Peyer's patch (tissue), 4 donors: ENCODE measurements at regions not wholly inside any gene's neighbourhood (a gene's known extent, or its start where the extent isn't known, plus 50 kb on each side); places are given as distances from the start of the nearest gene placed in this dataset.

Experiments used
- DNase-seq, 3 donors: peaks; one replicate each; pipeline ENCODE4 v3.0.0-alpha.2; 2017 to 2019
- H3K27ac ChIP-seq, 4 donors: fragments of 200-600 bp; sonication (generic); one replicate each; pipeline ENCODE4 v1.5.1; 2016 to 2019
- H3K27me3 ChIP-seq, 2 donors: fragments of 200-600 bp; sonication (generic); one replicate each; pipeline ENCODE4 v1.5.1; 2019
- H3K36me3 ChIP-seq, 3 donors: fragments of 200-600 bp; sonication (generic); one replicate each; pipeline ENCODE4 v1.5.1; 2016 to 2019
- H3K4me1 ChIP-seq, 4 donors: fragments of 200-600 bp; sonication (generic); one replicate each; pipeline ENCODE4 v1.5.1; 2016 to 2019
- H3K4me3 ChIP-seq, 4 donors: fragments of 200-600 bp; sonication (generic); 1 replicate in 3 of 4; 2 replicates in 1 of 4; pipeline ENCODE4 v1.5.1; 2016 to 2019; ENCODE audit warnings: mild to moderate bottlenecking in 1 of 4
- H3K9me3 ChIP-seq, 4 donors: fragments of 200-600 bp; sonication (generic); one replicate each; pipeline ENCODE4 v1.5.1; 2016 to 2019; ENCODE audit warnings: mild to moderate bottlenecking in 1 of 4
- CTCF ChIP-seq, 6 experiments: fragments of 450-650 bp in 4 of 6; fragments of 200-600 bp in 2 of 6; sonication (generic) in 1 of 6; IDR thresholded peaks; one replicate each; pipeline ENCODE4 v1.5.1; 2017 to 2019; ENCODE audit warnings: antibody characterized with exemption in 6 of 6, mild to moderate bottlenecking in 3 of 6, moderate library complexity in 1 of 6
- POLR2A ChIP-seq, 2 donors: fragments of 450-650 bp; IDR thresholded peaks; one replicate each; pipeline ENCODE4 v1.5.1; 2017; ENCODE audit warnings: antibody characterized with exemption in 2 of 2, mild to moderate bottlenecking in 2 of 2, moderate library complexity in 2 of 2

GRCh38 chr6:54717849-54718455 is 128.6 kb upstream of the FAM83B start:
- peak in 2 of 3 donors; percentile 43 to 90 for DNase-seq
- Histone ChIP-seq H3K36me3 (no peaks in the 10 kb centered on the region), H3K4me1 (no peaks in the 10 kb centered on the region), H3K4me3 (no peak overlapping the region), H3K9me3 (no peaks in the 10 kb centered on the region), H3K27me3 (no peaks in the 10 kb centered on the region), H3K27ac (no peak overlapping the region)
- TF ChIP-seq CTCF (IDR thresholded peaks at IDR 0.05) = peak in 5 of 6 experiments; percentile 25 to 89 (median 87)
- no peak for TF ChIP-seq POLR2A (IDR thresholded peaks at IDR 0.05)

- no peak for DNase-seq
- Histone ChIP-seq H3K9me3 (no peaks in the 10 kb centered on the region), H3K36me3 (no peaks in the 10 kb centered on the region), H3K4me3 (no peak overlapping the region), H3K27ac (peak overlapping the region in 2 of 4 donors; percentile 14 to 21), H3K27me3 (no peaks in the 10 kb centered on the region), H3K4me1 (no peaks in the 10 kb centered on the region)
- no peak for TF ChIP-seq CTCF (IDR thresholded peaks at IDR 0.05)
- no peak for TF ChIP-seq POLR2A (IDR thresholded peaks at IDR 0.05)
These were observed 128.0 kb upstream of the FAM83B start for GRCh38 chr6:54718541-54719023.

GRCh38 chr6:54719131-54719530 is 127.4 kb upstream of the FAM83B start:
- no peaks in the 10 kb centered on the region for H3K27me3 ChIP-seq
- H3K4me3 ChIP-seq = no peak overlapping the region
- DNase-seq = no peak
- no peaks in the 10 kb centered on the region for H3K9me3 ChIP-seq
- H3K4me1 ChIP-seq = no peaks in the 10 kb centered on the region
- H3K27ac ChIP-seq = peak overlapping the region in 2 of 4 donors; percentile 14 to 21
- TF ChIP-seq CTCF (IDR thresholded peaks at IDR 0.05) (no peak), POLR2A (IDR thresholded peaks at IDR 0.05) (no peak)
- H3K36me3 ChIP-seq = no peaks in the 10 kb centered on the region

- H3K4me1 ChIP-seq = no peaks in the 10 kb centered on the region
- H3K27ac ChIP-seq = no peak overlapping the region
- no peak overlapping the region for H3K4me3 ChIP-seq
- H3K9me3 ChIP-seq = no peaks in the 10 kb centered on the region
- DNase-seq = no peak
- TF ChIP-seq CTCF (IDR thresholded peaks at IDR 0.05) (no peak), POLR2A (IDR thresholded peaks at IDR 0.05) (no peak)
- H3K27me3 ChIP-seq = no peaks in the 10 kb centered on the region
- no peaks in the 10 kb centered on the region for H3K36me3 ChIP-seq
These were observed 126.9 kb upstream of the FAM83B start for GRCh38 chr6:54719633-54720032.

- Histone ChIP-seq H3K36me3 (no peaks in the 10 kb centered on the region), H3K4me3 (no peak overlapping the region), H3K27ac (no peak overlapping the region), H3K27me3 (no peaks in the 10 kb centered on the region), H3K4me1 (no peaks in the 10 kb centered on the region), H3K9me3 (no peaks in the 10 kb centered on the region)
- no peak for DNase-seq
- TF ChIP-seq CTCF (IDR thresholded peaks at IDR 0.05) = no peak
- TF ChIP-seq POLR2A (IDR thresholded peaks at IDR 0.05) = no peak
These were observed 124.2 kb upstream of the FAM83B start for GRCh38 chr6:54722328-54722727.
